ES-I3 (cell line): ENCODE measurements at regions not wholly inside any gene's neighbourhood (a gene's known extent, or its start where the extent isn't known, plus 50 kb on each side); places are given as distances from the start of the nearest gene placed in this dataset.

ENCODE experiments used
- H3K36me3 ChIP-seq: 2 replicates; pipeline ENCODE4 v1.6.1; 2013; ENCODE audit warnings: mild to moderate bottlenecking, low read length, control low read depth, moderate library complexity; ENCODE audit not compliant: insufficient read depth
- H3K4me1 ChIP-seq: 2 replicates; pipeline ENCODE4 v1.6.1; 2013; ENCODE audit warnings: mild to moderate bottlenecking, control low read depth, low read length; ENCODE audit not compliant: insufficient read depth
- H3K9ac ChIP-seq: 2 replicates; pipeline ENCODE4 v1.6.1; 2013; ENCODE audit warnings: low read depth, mild to moderate bottlenecking, low read length, moderate library complexity
- H3K9me3 ChIP-seq: 2 replicates; pipeline ENCODE4 v1.6.1; 2013; ENCODE audit warnings: mild to moderate bottlenecking, low read length, moderate library complexity; ENCODE audit not compliant: control insufficient read depth, insufficient read depth

- no peak overlapping the region for H3K9ac ChIP-seq
- H3K4me1 ChIP-seq = no peaks in the 10 kb centered on the region
- no peaks in the 10 kb centered on the region for H3K9me3 ChIP-seq
- H3K36me3 ChIP-seq = no peaks in the 10 kb centered on the region
Observed at GRCh38 chr10:128660726-128661125, 534.5 kb upstream of the MKI67 start.

GRCh38 chr10:128661404-128662197 is 535.4 kb upstream of the MKI67 start:
- Histone ChIP-seq H3K4me1 (no peaks in the 10 kb centered on the region), H3K36me3 (no peaks in the 10 kb centered on the region), H3K9ac (no peak overlapping the region), H3K9me3 (no peaks in the 10 kb centered on the region)

- Histone ChIP-seq H3K36me3 (no peaks in the 10 kb centered on the region), H3K9ac (no peak overlapping the region), H3K4me1 (no peaks in the 10 kb centered on the region), H3K9me3 (no peaks in the 10 kb centered on the region)
Observed at GRCh38 chr10:128662520-128662919, 536.3 kb upstream of the MKI67 start.

GRCh38 chr10:128664729-128665128 is 538.5 kb upstream of the MKI67 start:
- no peaks in the 10 kb centered on the region for H3K36me3 ChIP-seq
- H3K9me3 ChIP-seq = no peaks in the 10 kb centered on the region
- no peak overlapping the region for H3K9ac ChIP-seq
- H3K4me1 ChIP-seq = no peaks in the 10 kb centered on the region

- H3K36me3 ChIP-seq = no peaks in the 10 kb centered on the region
- no peaks in the 10 kb centered on the region for H3K9me3 ChIP-seq
- peaks cover 9% of the 10 kb centered on the region; the same call in 1 of the 2 replicates for H3K4me1 ChIP-seq
- no peak overlapping the region for H3K9ac ChIP-seq
Observed at GRCh38 chr10:128675405-128675804, 549.2 kb upstream of the MKI67 start.

GRCh38 chr10:128680116-128680515 is 553.9 kb upstream of the MKI67 start:
- H3K9ac ChIP-seq = no peak overlapping the region
- H3K9me3 ChIP-seq = no peaks in the 10 kb centered on the region
- no peaks in the 10 kb centered on the region for H3K36me3 ChIP-seq
- H3K4me1 ChIP-seq = peaks cover 10% of the 10 kb centered on the region; the same call in 1 of the 2 replicates

GRCh38 chr10:128684215-128684614 is 558.0 kb upstream of the MKI67 start:
- no peaks in the 10 kb centered on the region for H3K36me3 ChIP-seq
- no peaks in the 10 kb centered on the region for H3K9me3 ChIP-seq
- no peak overlapping the region for H3K9ac ChIP-seq
- H3K4me1 ChIP-seq = peaks cover 10% of the 10 kb centered on the region; the same call in 1 of the 2 replicates

GRCh38 chr10:128686630-128687278 is 560.5 kb upstream of the MKI67 start:
- Histone ChIP-seq H3K4me1 (peaks cover 4% of the 10 kb centered on the region), H3K9me3 (no peaks in the 10 kb centered on the region), H3K9ac (no peak overlapping the region)

GRCh38 chr10:128687408-128687807 is 561.2 kb upstream of the MKI67 start:
- no peak overlapping the region for H3K9ac ChIP-seq
- no peaks in the 10 kb centered on the region for H3K9me3 ChIP-seq
- H3K36me3 ChIP-seq = no peaks in the 10 kb centered on the region
- H3K4me1 ChIP-seq = peaks cover 4% of the 10 kb centered on the region

More at GRCh38 chr10:128686630-128687278, 560.5 kb upstream of the MKI67 start:
- no peaks in the 10 kb centered on the region for H3K36me3 ChIP-seq

GRCh38 chr10:128687927-128688549 is 561.8 kb upstream of the MKI67 start:
- H3K36me3 ChIP-seq = no peaks in the 10 kb centered on the region
- H3K9ac ChIP-seq = no peak overlapping the region
- H3K4me1 ChIP-seq = peaks cover 4% of the 10 kb centered on the region
- no peaks in the 10 kb centered on the region for H3K9me3 ChIP-seq

- Histone ChIP-seq H3K9me3 (no peaks in the 10 kb centered on the region), H3K4me1 (peaks cover 11% of the 10 kb centered on the region), H3K9ac (no peak overlapping the region)
Observed at GRCh38 chr10:128689667-128690066, 563.4 kb upstream of the MKI67 start.

GRCh38 chr10:128693493-128694131 is 567.4 kb upstream of the MKI67 start:
- Histone ChIP-seq H3K36me3 (no peaks in the 10 kb centered on the region), H3K4me1 (peaks cover 11% of the 10 kb centered on the region), H3K9me3 (no peaks in the 10 kb centered on the region), H3K9ac (no peak overlapping the region)

More at GRCh38 chr10:128689667-128690066, 563.4 kb upstream of the MKI67 start:
- H3K36me3 ChIP-seq = no peaks in the 10 kb centered on the region

- H3K9me3 ChIP-seq = no peaks in the 10 kb centered on the region
Observed at GRCh38 chr10:128694168-128694850, 568.1 kb upstream of the MKI67 start.

More at GRCh38 chr10:128694168-128694850, 568.1 kb upstream of the MKI67 start:
- H3K4me1 ChIP-seq = peaks cover 11% of the 10 kb centered on the region
- no peaks in the 10 kb centered on the region for H3K36me3 ChIP-seq
- no peak overlapping the region for H3K9ac ChIP-seq
